Prostate gland (tissue), 2 donors: ENCODE measurements at regions not wholly inside any gene's neighbourhood (a gene's known extent, or its start where the extent isn't known, plus 50 kb on each side); places are given as distances from the start of the nearest gene placed in this dataset.

ENCODE experiments used
- POLR2A ChIP-seq: fragments of 450-650 bp; IDR thresholded peaks from one replicate; pipeline ENCODE4 v1.6.1; 2016; ENCODE audit warnings: antibody characterized with exemption, mild to moderate bottlenecking
- TF ChIP-seq, protein P1 (sequence below), 4 experiments: fragments of 200-600 bp in 2 of 4; fragments of 450-650 bp in 2 of 4; sonication (generic) in 2 of 4; IDR thresholded peaks; 1 replicate in 3 of 4; 2 replicates in 1 of 4; pipeline ENCODE4 v1.5.1; 2016 to 2019; ENCODE audit warnings: antibody characterized with exemption in 4 of 4, mild to moderate bottlenecking in 2 of 4, moderate library complexity in 2 of 4

DNA sequence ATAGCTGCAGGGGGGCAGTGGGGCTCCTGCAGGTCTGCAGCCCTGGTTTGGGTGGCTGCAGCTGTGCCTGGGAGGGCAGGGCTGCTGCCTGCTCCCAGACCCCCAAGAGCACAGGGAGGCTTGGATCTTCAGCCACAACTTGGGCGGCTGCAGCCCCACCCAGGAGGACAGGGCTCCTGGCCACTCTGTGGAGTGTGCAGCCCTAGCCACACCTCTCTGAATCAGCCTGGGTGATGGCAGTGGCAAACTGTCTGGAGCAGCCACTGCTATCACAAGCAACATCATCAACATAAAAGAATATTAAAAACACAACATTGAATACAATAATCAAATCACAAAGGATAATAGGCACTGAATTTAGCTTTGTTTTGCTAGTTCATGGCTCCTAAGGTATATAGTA is 164.9 kb upstream of the SLC27A6 start:
- TF ChIP-seq, protein P1, sequence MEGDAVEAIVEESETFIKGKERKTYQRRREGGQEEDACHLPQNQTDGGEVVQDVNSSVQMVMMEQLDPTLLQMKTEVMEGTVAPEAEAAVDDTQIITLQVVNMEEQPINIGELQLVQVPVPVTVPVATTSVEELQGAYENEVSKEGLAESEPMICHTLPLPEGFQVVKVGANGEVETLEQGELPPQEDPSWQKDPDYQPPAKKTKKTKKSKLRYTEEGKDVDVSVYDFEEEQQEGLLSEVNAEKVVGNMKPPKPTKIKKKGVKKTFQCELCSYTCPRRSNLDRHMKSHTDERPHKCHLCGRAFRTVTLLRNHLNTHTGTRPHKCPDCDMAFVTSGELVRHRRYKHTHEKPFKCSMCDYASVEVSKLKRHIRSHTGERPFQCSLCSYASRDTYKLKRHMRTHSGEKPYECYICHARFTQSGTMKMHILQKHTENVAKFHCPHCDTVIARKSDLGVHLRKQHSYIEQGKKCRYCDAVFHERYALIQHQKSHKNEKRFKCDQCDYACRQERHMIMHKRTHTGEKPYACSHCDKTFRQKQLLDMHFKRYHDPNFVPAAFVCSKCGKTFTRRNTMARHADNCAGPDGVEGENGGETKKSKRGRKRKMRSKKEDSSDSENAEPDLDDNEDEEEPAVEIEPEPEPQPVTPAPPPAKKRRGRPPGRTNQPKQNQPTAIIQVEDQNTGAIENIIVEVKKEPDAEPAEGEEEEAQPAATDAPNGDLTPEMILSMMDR (IDR thresholded peaks at IDR 0.05), result no peak
- TF ChIP-seq POLR2A, result no peak
